ENCODE measurements at regions not wholly inside any gene's neighbourhood (a gene's known extent, or its start where the extent isn't known, plus 50 kb on each side); places are given as distances from the start of the nearest gene placed in this dataset.
A peak's percentile ranks its signal among the peaks of the same experiment; 100 is the strongest.
"Not testable (repeated sequence)": the region's sequence is repeated elsewhere in the genome, so short reads cannot be mapped to it uniquely, and the experiment has no call there.

- no peak for DNase-seq (ENCODE audit: low read depth, low spot score)
Measured at GRCh38 chr2:145939949-145940348, 1420.0 kb upstream of the ZEB2 start.

GRCh38 chr2:145935016-145935415, 1415.1 kb upstream of the ZEB2 start:
- DNase-seq (ENCODE audit: low read depth, low spot score) = no peak

- no peak for DNase-seq (ENCODE audit: low read depth, low spot score)
Measured at GRCh38 chr2:145931781-145932395, 1412.0 kb upstream of the ZEB2 start.

GRCh38 chr2:145930318-145930717, 1410.4 kb upstream of the ZEB2 start:
- DNase-seq (ENCODE audit: low read depth, low spot score) = no peak

- DNase-seq (ENCODE audit: low read depth, low spot score) = no peak
Measured at GRCh38 chr2:145927131-145927950, 1407.4 kb upstream of the ZEB2 start.

- no peak for DNase-seq (ENCODE audit: low read depth, low spot score)
Measured at GRCh38 chr2:145925591-145925990, 1405.7 kb upstream of the ZEB2 start.

GRCh38 chr2:145919477-145919876, 1399.6 kb upstream of the ZEB2 start:
- no peak for DNase-seq (ENCODE audit: low read depth, low spot score)

- DNase-seq (ENCODE audit: low read depth, low spot score) = no peak
Measured at GRCh38 chr2:145918951-145919350, 1399.0 kb upstream of the ZEB2 start.

GRCh38 chr2:145916799-145917198, 1396.9 kb upstream of the ZEB2 start:
- no peak for DNase-seq (ENCODE audit: low read depth, low spot score)

- DNase-seq (ENCODE audit: low read depth, low spot score) = no peak
Measured at GRCh38 chr2:145914716-145915115, 1394.8 kb upstream of the ZEB2 start.

GRCh38 chr2:145910416-145910815, 1390.5 kb upstream of the ZEB2 start:
- no peak for DNase-seq (ENCODE audit: low read depth, low spot score)

- no peak for DNase-seq (ENCODE audit: low read depth, low spot score)
Measured at GRCh38 chr2:145909766-145910165, 1389.8 kb upstream of the ZEB2 start.

- DNase-seq (ENCODE audit: low read depth, low spot score) = no peak
Measured at GRCh38 chr2:145909175-145909755, 1389.3 kb upstream of the ZEB2 start.

- DNase-seq (ENCODE audit: low read depth, low spot score) = no peak
Measured at GRCh38 chr2:145906354-145906753, 1386.4 kb upstream of the ZEB2 start.

- DNase-seq (ENCODE audit: low read depth, low spot score) = no peak
Measured at GRCh38 chr2:145905371-145905770, 1385.5 kb upstream of the ZEB2 start.

- DNase-seq (ENCODE audit: low read depth, low spot score) = no peak
Measured at GRCh38 chr2:145897151-145897550, 1377.2 kb upstream of the ZEB2 start.

GRCh38 chr2:145887915-145888314, 1368.0 kb upstream of the ZEB2 start:
- no peak for DNase-seq (ENCODE audit: low read depth, low spot score)

GRCh38 chr2:145880997-145881396, 1361.1 kb upstream of the ZEB2 start:
- not testable (repeated sequence) for DNase-seq (ENCODE audit: low read depth, low spot score)

GRCh38 chr2:145875016-145875415, 1355.1 kb upstream of the ZEB2 start:
- no peak for DNase-seq (ENCODE audit: low read depth, low spot score)

- peak; percentile 87 for DNase-seq (ENCODE audit: low read depth, low spot score)
Measured at GRCh38 chr2:145874466-145874865, 1354.5 kb upstream of the ZEB2 start.

- DNase-seq (ENCODE audit: low read depth, low spot score) = no peak
Measured at GRCh38 chr2:145864501-145864900, 1344.6 kb upstream of the ZEB2 start.

GRCh38 chr2:145861940-145862339, 1342.0 kb upstream of the ZEB2 start:
- DNase-seq (ENCODE audit: low read depth, low spot score) = no peak

- DNase-seq (ENCODE audit: low read depth, low spot score) = no peak
Measured at GRCh38 chr2:145860083-145860482, 1340.2 kb upstream of the ZEB2 start.

All from smooth muscle cell of the brain vasculature (primary cell).